ENCODE measurements at regions not wholly inside any gene's neighbourhood (a gene's known extent, or its start where the extent isn't known, plus 50 kb on each side); places are given as distances from the start of the nearest gene placed in this dataset.

GRCh38 chr2:14536976-14537375 is 95.5 kb upstream of the LRATD1 start:
- DNase-seq (ENCODE audit: low spot score) = no peak

GRCh38 chr2:14540015-14540414 is 92.5 kb upstream of the LRATD1 start:
- no peak for DNase-seq (ENCODE audit: low spot score)

- DNase-seq (ENCODE audit: low spot score) = no peak
These were observed 89.2 kb upstream of the LRATD1 start for GRCh38 chr2:14543284-14543683.

- DNase-seq (ENCODE audit: low spot score) = no peak
These were observed 88.3 kb upstream of the LRATD1 start for GRCh38 chr2:14544247-14544646.

- no peak for DNase-seq (ENCODE audit: low spot score)
These were observed 84.7 kb upstream of the LRATD1 start for GRCh38 chr2:14547830-14548229.

- no peak for DNase-seq (ENCODE audit: low spot score)
These were observed 81.9 kb upstream of the LRATD1 start for GRCh38 chr2:14550658-14551057.

- no peak for DNase-seq (ENCODE audit: low spot score)
These were observed 81.4 kb upstream of the LRATD1 start for GRCh38 chr2:14551069-14551468.

GRCh38 chr2:14552286-14552685 is 80.2 kb upstream of the LRATD1 start:
- DNase-seq (ENCODE audit: low spot score) = no peak

- DNase-seq (ENCODE audit: low spot score) = no peak
These were observed 79.7 kb upstream of the LRATD1 start for GRCh38 chr2:14552818-14553217.

GRCh38 chr2:14554849-14555545 is 77.5 kb upstream of the LRATD1 start:
- no peak for DNase-seq (ENCODE audit: low spot score)

GRCh38 chr2:14557111-14557510 is 75.4 kb upstream of the LRATD1 start:
- DNase-seq (ENCODE audit: low spot score) = no peak

GRCh38 chr2:14557916-14558315 is 74.6 kb upstream of the LRATD1 start:
- DNase-seq (ENCODE audit: low spot score) = no peak

- no peak for DNase-seq (ENCODE audit: low spot score)
These were observed 74.1 kb upstream of the LRATD1 start for GRCh38 chr2:14558335-14558919.

- DNase-seq (ENCODE audit: low spot score) = no peak
These were observed 71.8 kb upstream of the LRATD1 start for GRCh38 chr2:14560716-14561115.

GRCh38 chr2:14563324-14563723 is 69.2 kb upstream of the LRATD1 start:
- no peak for DNase-seq (ENCODE audit: low spot score)

- no peak for DNase-seq (ENCODE audit: low spot score)
These were observed 66.9 kb upstream of the LRATD1 start for GRCh38 chr2:14565666-14566065.

GRCh38 chr2:14567561-14567960 is 65.0 kb upstream of the LRATD1 start:
- DNase-seq (ENCODE audit: low spot score) = no peak

- DNase-seq (ENCODE audit: low spot score) = no peak
These were observed 63.2 kb upstream of the LRATD1 start for GRCh38 chr2:14569294-14569693.

GRCh38 chr2:14572633-14573032 is 59.9 kb upstream of the LRATD1 start:
- no peak for DNase-seq (ENCODE audit: low spot score)

- DNase-seq (ENCODE audit: low spot score) = no peak
These were observed 54.7 kb upstream of the LRATD1 start for GRCh38 chr2:14577843-14578242.

All from D341Med (cell line).